ENCODE measurements at regions not wholly inside any gene's neighbourhood (a gene's known extent, or its start where the extent isn't known, plus 50 kb on each side); places are given as distances from the start of the nearest gene placed in this dataset.

- TF ChIP-seq, protein P1, sequence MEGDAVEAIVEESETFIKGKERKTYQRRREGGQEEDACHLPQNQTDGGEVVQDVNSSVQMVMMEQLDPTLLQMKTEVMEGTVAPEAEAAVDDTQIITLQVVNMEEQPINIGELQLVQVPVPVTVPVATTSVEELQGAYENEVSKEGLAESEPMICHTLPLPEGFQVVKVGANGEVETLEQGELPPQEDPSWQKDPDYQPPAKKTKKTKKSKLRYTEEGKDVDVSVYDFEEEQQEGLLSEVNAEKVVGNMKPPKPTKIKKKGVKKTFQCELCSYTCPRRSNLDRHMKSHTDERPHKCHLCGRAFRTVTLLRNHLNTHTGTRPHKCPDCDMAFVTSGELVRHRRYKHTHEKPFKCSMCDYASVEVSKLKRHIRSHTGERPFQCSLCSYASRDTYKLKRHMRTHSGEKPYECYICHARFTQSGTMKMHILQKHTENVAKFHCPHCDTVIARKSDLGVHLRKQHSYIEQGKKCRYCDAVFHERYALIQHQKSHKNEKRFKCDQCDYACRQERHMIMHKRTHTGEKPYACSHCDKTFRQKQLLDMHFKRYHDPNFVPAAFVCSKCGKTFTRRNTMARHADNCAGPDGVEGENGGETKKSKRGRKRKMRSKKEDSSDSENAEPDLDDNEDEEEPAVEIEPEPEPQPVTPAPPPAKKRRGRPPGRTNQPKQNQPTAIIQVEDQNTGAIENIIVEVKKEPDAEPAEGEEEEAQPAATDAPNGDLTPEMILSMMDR (IDR thresholded peaks at IDR 0.05; ENCODE audit: extremely low read depth in 1 of 2, insufficient read depth in 1 of 2, low read depth in 1 of 2, low read length in 2 of 2): no peak
- TF ChIP-seq FOS (IDR thresholded peaks at IDR 0.05; ENCODE audit: borderline replicate concordance, insufficient read depth, low read length): no peak
Observed at GRCh38 chr11:91846002-91846401, 378.6 kb upstream of the FAT3 start.

All from endothelial cell of umbilical vein (primary cell).